ENCODE measurements at regions not wholly inside any gene's neighbourhood (a gene's known extent, or its start where the extent isn't known, plus 50 kb on each side); places are given as distances from the start of the nearest gene placed in this dataset.

GRCh38 chr6:102679865-102680264, 1286.4 kb downstream of the GRIK2 start:
- DNase-seq, result no peak

DNA sequence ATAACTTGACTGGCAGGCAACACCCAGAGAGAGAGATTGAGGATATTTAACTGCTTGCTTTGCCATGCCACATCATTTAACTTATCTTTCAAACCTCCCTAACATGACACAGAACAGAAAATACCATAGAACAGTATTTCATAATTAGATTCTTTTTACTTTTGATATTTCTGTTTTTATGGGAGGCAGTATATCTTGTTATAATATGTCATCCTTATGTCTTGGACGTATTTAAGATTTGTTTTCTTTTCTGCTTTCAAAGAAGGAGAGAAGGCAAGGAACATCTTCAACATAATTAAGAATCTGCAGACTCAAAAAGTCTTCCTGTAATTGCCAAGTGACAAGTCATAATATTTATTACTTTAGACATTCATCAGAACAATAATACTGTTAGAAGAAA, 1283.7 kb downstream of the GRIK2 start:
- no peak for DNase-seq

DNA sequence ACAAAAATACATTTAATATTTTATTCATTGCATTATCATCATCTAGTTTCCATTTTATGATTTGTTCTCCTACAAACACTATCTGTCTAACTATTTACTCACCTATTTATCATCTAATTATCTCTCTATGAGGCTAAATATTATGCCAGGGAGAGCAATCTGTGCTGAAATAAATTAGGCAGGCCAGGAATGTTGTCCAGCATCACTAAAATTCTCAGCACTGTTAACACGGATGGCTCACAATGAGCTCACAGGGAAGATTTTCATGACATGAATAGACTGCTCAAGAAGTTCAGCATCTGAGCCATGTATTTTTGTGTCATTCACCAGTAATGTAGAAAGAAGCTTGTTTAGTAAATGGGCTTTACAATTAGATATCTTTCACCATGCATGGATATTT, 1277.2 kb downstream of the GRIK2 start:
- DNase-seq, result no peak

DNA sequence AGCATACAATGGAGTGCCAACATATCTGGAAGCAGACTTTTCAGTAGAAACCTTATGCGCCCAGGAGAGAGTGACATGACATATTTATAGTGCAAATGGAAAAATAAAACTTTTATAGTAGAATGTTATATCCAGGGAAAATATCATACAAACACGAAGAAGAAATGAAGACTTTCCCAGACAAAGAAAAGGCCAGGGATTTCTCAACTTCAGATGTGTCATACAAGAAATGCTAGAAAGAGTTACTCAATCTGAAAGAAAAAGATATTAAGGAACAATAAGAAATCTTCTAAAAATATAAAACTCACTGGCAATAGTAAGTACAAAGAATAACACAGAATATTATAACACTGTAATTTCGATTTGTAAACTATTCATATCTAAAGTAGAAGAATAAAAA, 1269.3 kb downstream of the GRIK2 start:
- DNase-seq, result no peak

DNA sequence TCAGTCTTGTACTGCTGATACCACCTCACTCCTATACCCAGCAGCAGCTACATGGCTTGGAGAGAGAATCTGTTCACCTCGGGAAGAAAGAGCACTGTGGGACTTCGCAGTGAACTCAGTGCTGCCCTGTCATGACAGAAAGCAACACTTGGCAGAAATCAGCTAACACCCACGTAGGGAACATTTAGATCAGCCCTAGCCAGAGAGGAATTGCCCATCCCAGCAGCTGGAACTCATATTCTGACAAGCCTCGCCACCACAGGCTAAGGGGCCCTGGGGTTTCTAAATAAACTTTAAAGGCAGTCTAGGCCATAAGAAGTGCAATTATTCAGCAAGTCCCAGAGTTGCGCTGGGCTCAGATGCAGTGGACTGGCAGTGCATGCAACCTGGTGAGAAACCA, 1266.8 kb downstream of the GRIK2 start:
- DNase-seq, result no peak

GRCh38 chr6:102655823-102656222, 1262.3 kb downstream of the GRIK2 start:
- DNase-seq, result no peak

GRCh38 chr6:102641426-102641825, 1247.9 kb downstream of the GRIK2 start:
- no peak for DNase-seq

- DNase-seq, result no peak
Measured at GRCh38 chr6:102631921-102632320, 1238.4 kb downstream of the GRIK2 start.

- DNase-seq, result no peak
Measured at GRCh38 chr6:102623201-102623600, 1229.7 kb downstream of the GRIK2 start.

- DNase-seq, result no peak
Measured at GRCh38 chr6:102619585-102619984, 1226.1 kb downstream of the GRIK2 start.

- DNase-seq, result no peak
Measured at GRCh38 chr6:102582569-102582968, 1189.1 kb downstream of the GRIK2 start.

GRCh38 chr6:102581378-102582124, 1188.0 kb downstream of the GRIK2 start:
- DNase-seq, result no peak

DNA sequence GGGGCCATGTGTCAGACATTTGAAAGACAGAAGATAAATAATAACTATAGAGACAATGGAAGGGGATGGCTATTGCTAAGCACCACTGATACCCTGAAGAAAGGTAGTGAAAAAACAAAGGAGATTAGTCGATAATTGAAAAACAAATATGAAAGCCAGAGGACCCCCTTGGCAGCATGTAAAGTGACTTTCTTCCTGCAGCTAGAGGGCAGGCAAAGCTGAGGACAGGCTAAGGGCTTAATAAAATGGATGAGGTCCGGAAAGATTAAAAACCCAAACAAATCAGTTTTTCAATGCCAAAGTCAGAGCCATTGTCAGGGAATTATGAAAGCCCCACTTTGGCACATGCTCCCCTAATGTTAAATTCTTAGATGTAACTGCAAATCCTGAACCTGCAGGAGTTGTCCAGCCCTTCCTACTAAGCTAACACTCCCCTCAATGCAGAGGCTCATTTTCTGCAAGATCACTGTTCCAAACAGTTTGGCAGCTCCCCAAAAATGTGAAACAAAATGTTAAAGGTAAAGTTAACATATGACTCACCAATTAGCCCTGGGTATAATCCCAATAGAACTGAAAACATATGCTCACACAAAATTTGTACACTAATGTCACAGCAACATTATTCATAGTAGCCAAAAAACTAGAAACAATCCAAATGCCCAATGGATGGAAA, 1177.9 kb downstream of the GRIK2 start:
- no peak for DNase-seq

- no peak for DNase-seq
Measured at GRCh38 chr6:102562713-102563112, 1169.2 kb downstream of the GRIK2 start.

DNA sequence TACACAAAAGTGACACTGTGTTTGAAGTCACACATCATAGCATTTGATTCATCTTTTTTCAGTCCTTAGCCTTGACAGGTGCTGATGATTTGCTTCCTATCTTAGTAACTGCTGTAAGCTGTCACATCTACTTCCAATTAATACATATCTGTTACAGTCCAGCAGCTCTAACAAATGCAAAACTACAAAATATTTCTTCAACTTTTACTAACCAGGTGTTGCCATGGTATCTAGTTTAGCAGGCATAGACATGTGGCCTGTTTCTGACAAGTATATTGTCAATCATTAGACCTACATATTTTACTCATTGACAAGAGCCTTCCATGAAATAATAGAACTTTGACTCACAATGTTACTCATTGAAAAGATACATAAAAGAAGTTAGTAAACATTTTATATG, 1159.7 kb downstream of the GRIK2 start:
- DNase-seq, result no peak

DNA sequence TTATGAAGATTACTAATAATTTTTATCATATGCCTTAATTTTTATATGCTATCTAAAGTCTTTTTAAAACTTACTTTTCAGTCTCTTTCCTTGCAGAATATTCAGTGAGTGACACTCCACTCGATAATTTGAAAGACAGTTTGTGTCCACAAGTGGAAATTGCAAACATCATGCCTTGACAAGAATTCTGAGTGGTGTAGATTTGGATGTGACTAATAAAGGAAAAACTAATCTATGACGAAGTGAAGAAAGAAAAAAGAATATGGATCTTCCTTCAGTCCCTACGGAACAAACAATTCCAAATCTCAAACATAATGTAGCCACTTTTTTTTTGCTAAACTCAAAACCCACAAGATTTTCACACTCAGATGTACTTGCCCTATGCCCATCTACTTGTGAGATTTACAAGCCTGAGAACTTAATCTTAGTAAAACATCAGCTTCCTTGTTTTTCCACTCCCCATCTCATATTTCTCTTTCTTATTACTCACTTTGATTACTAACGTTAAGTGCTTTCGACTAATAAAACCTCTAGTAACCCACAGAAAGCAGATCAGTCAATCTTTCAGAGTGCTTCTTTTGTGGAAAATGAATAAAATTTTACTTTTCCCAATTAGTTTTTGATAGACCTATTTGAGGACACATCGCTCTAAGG, 1155.8 kb downstream of the GRIK2 start:
- DNase-seq, result no peak

DNA sequence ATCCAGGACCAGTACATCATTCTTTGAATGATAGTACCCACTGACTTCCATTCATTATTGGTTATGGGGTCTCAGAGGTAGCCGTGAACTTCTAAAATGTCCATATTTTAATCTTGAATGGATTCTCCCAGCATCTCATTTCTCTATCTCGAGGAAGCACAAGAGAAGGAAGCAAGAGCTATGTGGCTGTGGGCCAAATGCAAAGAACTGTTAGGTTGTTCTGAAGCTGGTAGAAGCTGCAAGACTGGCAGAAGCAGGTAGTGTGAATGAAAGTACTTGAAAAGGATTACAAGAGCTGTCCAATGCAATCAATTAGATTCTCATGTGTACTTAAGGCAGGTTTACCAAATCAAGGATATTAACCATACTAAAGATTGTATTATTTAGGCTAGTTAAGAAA, 1131.8 kb downstream of the GRIK2 start:
- no peak for DNase-seq

- DNase-seq, result no peak
Measured at GRCh38 chr6:102520966-102521365, 1127.5 kb downstream of the GRIK2 start.

DNA sequence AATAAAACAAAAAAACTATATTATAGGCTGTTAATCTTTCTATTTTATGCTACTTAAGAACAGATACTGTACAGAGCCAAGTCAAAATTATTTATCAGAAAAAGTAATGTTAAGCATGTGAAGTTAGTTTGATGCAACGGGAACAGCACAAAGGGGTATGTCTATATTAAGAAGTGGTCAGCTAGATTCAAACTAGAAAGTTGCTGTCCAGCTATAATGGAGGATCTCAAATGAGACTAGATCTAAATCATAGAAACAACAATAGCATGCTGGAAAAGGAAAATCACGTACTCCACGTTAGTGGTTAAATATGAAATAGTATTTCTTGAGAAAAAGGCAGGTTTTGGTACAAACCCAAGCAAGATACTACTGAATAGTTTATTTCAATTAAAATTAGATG, 1124.0 kb downstream of the GRIK2 start:
- DNase-seq, result no peak

- DNase-seq, result no peak
Measured at GRCh38 chr6:102501615-102502014, 1108.1 kb downstream of the GRIK2 start.

DNA sequence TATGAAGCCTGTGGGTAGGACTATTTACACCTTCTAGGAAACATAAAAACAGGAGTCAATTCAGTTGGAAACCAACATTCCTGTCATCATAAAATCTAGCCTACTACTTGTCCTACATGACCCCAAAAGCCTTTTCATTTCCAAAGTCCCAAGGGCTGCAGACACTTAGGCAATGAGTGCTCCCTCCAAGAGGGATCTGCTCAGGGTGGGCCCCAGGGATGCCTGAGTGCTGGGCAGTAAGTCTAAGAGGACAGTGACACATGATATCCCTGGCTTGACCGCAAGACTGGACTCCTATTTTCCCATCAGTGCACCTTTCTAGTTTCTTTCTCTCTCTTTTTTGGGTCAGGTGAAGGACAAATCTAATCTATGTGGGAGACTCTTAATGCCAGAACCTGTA, 1101.3 kb downstream of the GRIK2 start:
- no peak for DNase-seq

- no peak for DNase-seq
Measured at GRCh38 chr6:102493485-102493884, 1100.0 kb downstream of the GRIK2 start.

DNA sequence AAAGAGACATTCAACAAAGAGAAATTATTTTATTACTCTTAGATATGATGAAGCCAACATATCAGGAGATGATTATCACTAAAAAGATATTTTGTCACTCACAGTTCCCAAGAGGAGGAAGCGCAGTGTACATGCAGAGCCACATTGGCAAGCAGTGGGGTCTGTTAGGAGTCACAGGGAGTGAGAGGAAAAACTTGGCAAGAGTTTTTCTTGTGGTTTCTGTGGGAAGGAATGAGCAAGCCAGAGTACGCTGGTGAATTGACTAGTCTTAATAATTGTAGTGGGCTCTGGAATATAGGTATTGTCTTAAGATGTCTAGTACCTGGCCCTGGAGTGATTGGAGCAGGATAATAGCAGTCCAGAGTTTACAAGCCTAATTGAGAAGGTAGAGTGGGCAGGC, 1095.2 kb downstream of the GRIK2 start:
- DNase-seq, result no peak

DNA sequence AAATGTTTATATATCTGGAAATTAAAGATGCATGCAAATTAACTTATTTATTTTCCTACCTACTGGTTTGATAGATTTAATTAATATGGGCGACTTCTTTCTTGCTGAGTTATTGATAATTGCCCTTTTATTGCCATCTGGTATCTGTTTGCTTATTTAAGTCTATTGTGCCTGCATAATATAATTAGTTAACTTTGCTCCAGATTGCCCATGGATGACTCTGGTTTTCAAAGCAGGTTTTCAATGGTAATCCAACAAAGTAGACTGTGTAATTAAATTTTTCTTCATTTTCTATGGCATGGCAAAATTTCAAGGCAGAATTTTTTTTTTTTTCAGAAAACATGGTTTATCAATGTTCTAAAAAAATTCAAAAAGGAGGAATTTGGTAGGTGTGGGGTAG, 1092.0 kb downstream of the GRIK2 start:
- no peak for DNase-seq

Data from CD4-positive, alpha-beta T cell treated with Interferon alpha-2 for 1 hour (primary cell).